ENCODE measurements at regions not wholly inside any gene's neighbourhood (a gene's known extent, or its start where the extent isn't known, plus 50 kb on each side); places are given as distances from the start of the nearest gene placed in this dataset.
A peak's percentile ranks its signal among the peaks of the same experiment; 100 is the strongest.

DNA sequence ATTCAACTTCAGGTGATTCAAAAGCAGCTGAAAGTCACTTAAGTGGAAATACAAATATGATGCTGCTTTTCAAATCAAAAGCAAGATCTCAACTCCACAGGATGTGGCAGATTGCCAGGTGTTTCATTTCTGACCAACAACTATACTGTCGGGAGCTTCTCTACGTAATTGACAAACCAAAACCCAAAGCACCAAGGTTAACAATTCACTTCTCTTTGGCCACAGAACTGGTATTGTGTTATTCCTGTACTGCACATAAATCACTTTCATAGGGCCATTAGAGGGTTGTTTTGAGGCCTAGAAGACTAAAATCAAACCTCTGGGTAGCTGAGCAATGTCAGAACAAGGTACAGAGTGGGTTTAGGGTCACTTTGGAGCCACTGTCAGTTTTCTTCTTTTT, 169.7 kb downstream of the HAO1 start (continued):
- TF ChIP-seq, protein P1, sequence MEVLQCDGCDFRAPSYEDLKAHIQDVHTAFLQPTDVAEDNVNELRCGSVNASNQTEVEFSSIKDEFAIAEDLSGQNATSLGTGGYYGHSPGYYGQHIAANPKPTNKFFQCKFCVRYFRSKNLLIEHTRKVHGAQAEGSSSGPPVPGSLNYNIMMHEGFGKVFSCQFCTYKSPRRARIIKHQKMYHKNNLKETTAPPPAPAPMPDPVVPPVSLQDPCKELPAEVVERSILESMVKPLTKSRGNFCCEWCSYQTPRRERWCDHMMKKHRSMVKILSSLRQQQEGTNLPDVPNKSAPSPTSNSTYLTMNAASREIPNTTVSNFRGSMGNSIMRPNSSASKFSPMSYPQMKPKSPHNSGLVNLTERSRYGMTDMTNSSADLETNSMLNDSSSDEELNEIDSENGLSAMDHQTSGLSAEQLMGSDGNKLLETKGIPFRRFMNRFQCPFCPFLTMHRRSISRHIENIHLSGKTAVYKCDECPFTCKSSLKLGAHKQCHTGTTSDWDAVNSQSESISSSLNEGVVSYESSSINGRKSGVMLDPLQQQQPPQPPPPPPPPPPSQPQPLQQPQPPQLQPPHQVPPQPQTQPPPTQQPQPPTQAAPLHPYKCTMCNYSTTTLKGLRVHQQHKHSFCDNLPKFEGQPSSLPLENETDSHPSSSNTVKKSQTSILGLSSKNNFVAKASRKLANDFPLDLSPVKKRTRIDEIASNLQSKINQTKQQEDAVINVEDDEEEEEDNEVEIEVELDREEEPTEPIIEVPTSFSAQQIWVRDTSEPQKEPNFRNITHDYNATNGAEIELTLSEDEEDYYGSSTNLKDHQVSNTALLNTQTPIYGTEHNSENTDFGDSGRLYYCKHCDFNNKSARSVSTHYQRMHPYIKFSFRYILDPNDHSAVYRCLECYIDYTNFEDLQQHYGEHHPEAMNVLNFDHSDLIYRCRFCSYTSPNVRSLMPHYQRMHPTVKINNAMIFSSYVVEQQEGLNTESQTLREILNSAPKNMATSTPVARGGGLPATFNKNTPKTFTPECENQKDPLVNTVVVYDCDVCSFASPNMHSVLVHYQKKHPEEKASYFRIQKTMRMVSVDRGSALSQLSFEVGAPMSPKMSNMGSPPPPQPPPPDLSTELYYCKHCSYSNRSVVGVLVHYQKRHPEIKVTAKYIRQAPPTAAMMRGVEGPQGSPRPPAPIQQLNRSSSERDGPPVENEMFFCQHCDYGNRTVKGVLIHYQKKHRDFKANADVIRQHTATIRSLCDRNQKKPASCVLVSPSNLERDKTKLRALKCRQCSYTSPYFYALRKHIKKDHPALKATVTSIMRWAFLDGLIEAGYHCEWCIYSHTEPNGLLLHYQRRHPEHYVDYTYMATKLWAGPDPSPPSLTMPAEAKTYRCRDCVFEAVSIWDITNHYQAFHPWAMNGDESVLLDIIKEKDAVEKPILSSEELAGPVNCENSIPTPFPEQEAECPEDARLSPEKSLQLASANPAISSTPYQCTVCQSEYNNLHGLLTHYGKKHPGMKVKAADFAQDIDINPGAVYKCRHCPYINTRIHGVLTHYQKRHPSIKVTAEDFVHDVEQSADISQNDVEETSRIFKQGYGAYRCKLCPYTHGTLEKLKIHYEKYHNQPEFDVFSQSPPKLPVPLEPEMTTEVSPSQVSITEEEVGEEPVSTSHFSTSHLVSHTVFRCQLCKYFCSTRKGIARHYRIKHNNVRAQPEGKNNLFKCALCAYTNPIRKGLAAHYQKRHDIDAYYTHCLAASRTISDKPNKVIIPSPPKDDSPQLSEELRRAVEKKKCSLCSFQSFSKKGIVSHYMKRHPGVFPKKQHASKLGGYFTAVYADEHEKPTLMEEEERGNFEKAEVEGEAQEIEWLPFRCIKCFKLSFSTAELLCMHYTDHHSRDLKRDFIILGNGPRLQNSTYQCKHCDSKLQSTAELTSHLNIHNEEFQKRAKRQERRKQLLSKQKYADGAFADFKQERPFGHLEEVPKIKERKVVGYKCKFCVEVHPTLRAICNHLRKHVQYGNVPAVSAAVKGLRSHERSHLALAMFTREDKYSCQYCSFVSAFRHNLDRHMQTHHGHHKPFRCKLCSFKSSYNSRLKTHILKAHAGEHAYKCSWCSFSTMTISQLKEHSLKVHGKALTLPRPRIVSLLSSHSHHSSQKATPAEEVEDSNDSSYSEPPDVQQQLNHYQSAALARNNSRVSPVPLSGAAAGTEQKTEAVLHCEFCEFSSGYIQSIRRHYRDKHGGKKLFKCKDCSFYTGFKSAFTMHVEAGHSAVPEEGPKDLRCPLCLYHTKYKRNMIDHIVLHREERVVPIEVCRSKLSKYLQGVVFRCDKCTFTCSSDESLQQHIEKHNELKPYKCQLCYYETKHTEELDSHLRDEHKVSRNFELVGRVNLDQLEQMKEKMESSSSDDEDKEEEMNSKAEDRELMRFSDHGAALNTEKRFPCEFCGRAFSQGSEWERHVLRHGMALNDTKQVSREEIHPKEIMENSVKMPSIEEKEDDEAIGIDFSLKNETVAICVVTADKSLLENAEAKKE (CRISPR knock-in tag; IDR thresholded peaks at IDR 0.05) = no peak

DNA sequence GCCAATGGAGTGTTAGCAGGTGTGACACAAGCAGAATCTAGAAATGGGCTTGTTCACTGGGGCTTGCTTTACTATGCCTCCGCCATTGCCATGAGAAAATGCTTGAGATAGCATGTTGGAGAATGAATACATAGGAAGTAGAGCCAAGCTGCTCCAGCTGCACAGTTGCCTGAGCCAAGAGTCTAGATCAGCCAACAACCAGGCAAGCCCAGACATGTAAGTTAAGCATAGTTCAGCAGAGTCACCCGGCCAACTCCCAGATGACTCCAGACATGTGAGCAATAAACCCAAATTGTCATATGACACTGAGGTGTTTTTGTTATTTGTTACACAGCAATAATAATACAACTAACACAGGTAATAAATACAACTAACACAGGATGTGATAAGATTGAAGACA, 167.9 kb downstream of the HAO1 start:
- Mint-ChIP-seq H3K27ac (peak overlapping the region; percentile 29; the same call in 1 of the 2 replicates), H3K36me3 (ENCODE audit: low read depth) (peaks cover 23% of the 10 kb centered on the region), H3K9me3 (peaks cover 25% of the 10 kb centered on the region), H3K4me3 (no peak overlapping the region), H3K4me1 (peaks cover 8% of the 10 kb centered on the region), H3K27me3 (ENCODE audit: insufficient read depth, low read depth, poor library complexity) (no peaks in the 10 kb centered on the region)
- no peak for ATAC-seq
- no peaks in the 10 kb centered on the region for H3K27me3 ChIP-seq (ENCODE audit: insufficient read depth)
- DNase-seq (ENCODE audit: low spot score) = no peak
- no peak overlapping the region for H3K4me2 ChIP-seq
- H3K27ac ChIP-seq (ENCODE audit: low read depth) = no peak overlapping the region
- no peak overlapping the region for H2AFZ ChIP-seq
- no peaks in the 10 kb centered on the region for H3K9me2 ChIP-seq (ENCODE audit: insufficient read depth)
- no peaks in the 10 kb centered on the region for H3K4me1 ChIP-seq (ENCODE audit: insufficient read depth)
- peaks cover 9% of the 10 kb centered on the region; the same call in 1 of the 2 replicates for H3K36me3 ChIP-seq (ENCODE audit: insufficient read depth)
- H3F3A ChIP-seq (replicated peaks; ENCODE audit: low read depth) = no peaks in the 10 kb centered on the region
- H4K20me1 ChIP-seq (replicated peaks; ENCODE audit: insufficient read depth) = no peaks in the 10 kb centered on the region
- H3K79me2 ChIP-seq (replicated peaks; ENCODE audit: insufficient read depth) = no peaks in the 10 kb centered on the region
- H3K4me3 ChIP-seq = no peak overlapping the region
- TF ChIP-seq, protein P1 (CRISPR knock-in tag; IDR thresholded peaks at IDR 0.05) = no peak
- no peak for TF ChIP-seq EZH2 (IDR thresholded peaks at IDR 0.05; ENCODE audit: low read depth, unreplicated experiment)
- TF ChIP-seq ZNF114 (CRISPR knock-in tag; IDR thresholded peaks at IDR 0.05) = no peak
- TF ChIP-seq NANOG (IDR thresholded peaks at IDR 0.05; ENCODE audit: borderline replicate concordance) = no peak
- TF ChIP-seq STAT1 (IDR thresholded peaks at IDR 0.05; ENCODE audit: unreplicated experiment) = no peak
- TF ChIP-seq EZH2phosphoT487 (IDR thresholded peaks at IDR 0.05; ENCODE audit: unreplicated experiment) = no peak
- no peak for TF ChIP-seq POLR2AphosphoS5 (IDR thresholded peaks at IDR 0.05; ENCODE audit: low read depth)

All from GM23338 (cell line).